ENCODE measurements at regions not wholly inside any gene's neighbourhood (a gene's known extent, or its start where the extent isn't known, plus 50 kb on each side); places are given as distances from the start of the nearest gene placed in this dataset.

DNA sequence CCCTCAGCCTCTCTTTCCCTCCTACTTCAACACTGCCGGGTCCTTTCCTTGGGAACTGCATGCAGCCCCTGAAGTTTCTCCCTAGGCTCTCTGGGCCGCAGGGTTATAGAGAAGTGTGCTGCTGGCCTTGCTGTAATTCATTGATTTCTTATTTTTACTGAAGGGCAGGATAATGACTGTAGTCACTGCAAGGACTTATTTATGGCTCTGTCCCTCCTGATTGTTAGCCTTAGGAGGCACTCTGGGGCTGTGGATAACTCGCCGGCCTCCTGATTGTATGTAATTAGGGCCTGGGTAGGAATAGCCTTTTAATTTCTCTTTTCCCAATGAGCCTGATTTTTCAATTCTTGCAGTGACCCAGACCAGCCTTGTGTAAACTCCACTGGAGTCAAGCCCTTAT, 138.3 kb upstream of the CDH13 start:
- H3K56ac ChIP-seq (replicated peaks; ENCODE audit: insufficient read length, low read depth, low read length), result no peak overlapping the region
- H3K79me2 ChIP-seq (ENCODE audit: control insufficient read depth in 1 of 2, insufficient read depth in 2 of 2, low read length in 2 of 2), result no peaks in the 10 kb centered on the region
- H3K27ac ChIP-seq (ENCODE audit: low read depth, low read length), result no peak overlapping the region
- H3K4ac ChIP-seq (replicated peaks; ENCODE audit: insufficient read length, low read depth, low read length), result no peak overlapping the region
- no peak overlapping the region for H2BK120ac ChIP-seq (replicated peaks; ENCODE audit: low read depth, low read length)
- no peak overlapping the region for H3K9ac ChIP-seq (replicated peaks in 1 of 4; ENCODE audit: extremely low read depth in 1 of 4, low read depth in 3 of 4, low read length in 3 of 4)
- no peaks in the 10 kb centered on the region for H3K79me1 ChIP-seq (ENCODE audit: low read depth, low read length)
- no peak overlapping the region for H2BK12ac ChIP-seq (ENCODE audit: low read depth, low read length)
- no peaks in the 10 kb centered on the region for H3K9me3 ChIP-seq (ENCODE audit: insufficient read depth in 2 of 2, low read depth in 1 of 2, low read length in 1 of 2)
- FAIRE-seq (no peak), DNase-seq (ENCODE audit: low read depth in 1 of 2, low spot score in 2 of 2) (no peak)
- POLR2A ChIA-PET (ENCODE audit: partially characterized antibody), result no interaction called here
- H2AK5ac ChIP-seq (ENCODE audit: low read depth, low read length), result no peak overlapping the region
- no peak overlapping the region for H3K23ac ChIP-seq (ENCODE audit: insufficient read length)
- no peak overlapping the region for H4K5ac ChIP-seq (ENCODE audit: insufficient read length, low read depth, low read length)
- H3K4me2 ChIP-seq (ENCODE audit: insufficient read depth in 1 of 2, low read depth in 2 of 2, low read length in 2 of 2), result no peak overlapping the region
- no peak overlapping the region for H2BK20ac ChIP-seq (ENCODE audit: low read length)
- no peaks in the 10 kb centered on the region for H3K4me1 ChIP-seq (replicated peaks in 1 of 4; ENCODE audit: control insufficient read depth in 3 of 4, insufficient read depth in 4 of 4, low read length in 3 of 4)
- H3K14ac ChIP-seq (ENCODE audit: insufficient read length), result no peak overlapping the region
- no peak overlapping the region for H2BK15ac ChIP-seq (ENCODE audit: low read length)
- no peaks in the 10 kb centered on the region for H3K27me3 ChIP-seq (replicated peaks in 1 of 4; ENCODE audit: control insufficient read depth in 3 of 4, extremely low read depth in 1 of 4, insufficient read depth in 3 of 4, low read length in 3 of 4)
- H4K8ac ChIP-seq (ENCODE audit: extremely low read depth, insufficient read depth, low read length), result no peak overlapping the region
- 89% methylated on average over 4 of the region's 4 CpGs; no CpG with 5 or more reads in 1 of the 2 experiments for WGBS, 2 experiments (ENCODE audit: extremely low coverage in 1 of 2, insufficient coverage in 1 of 2, insufficient read length in 1 of 2, insufficient replicate concordance in 2 of 2, low coverage in 1 of 2, low lambda C conversion rate in 2 of 2, missing lambda C conversion rate in 1 of 2)
- no peak overlapping the region for H3K18ac ChIP-seq (ENCODE audit: extremely low read depth, low read length)
- H4K91ac ChIP-seq (replicated peaks; ENCODE audit: insufficient read length, low read length), result no peak overlapping the region
- no peak overlapping the region for H2AFZ ChIP-seq (ENCODE audit: low read length)
- H3K23me2 ChIP-seq (ENCODE audit: low read depth, low read length), result no peaks in the 10 kb centered on the region; the same call in 1 of the 2 replicates
- no peaks in the 10 kb centered on the region for H4K20me1 ChIP-seq (replicated peaks in 1 of 2; ENCODE audit: control insufficient read depth in 1 of 2, insufficient read depth in 2 of 2, low read length in 2 of 2)
- H2BK5ac ChIP-seq (ENCODE audit: low read depth, low read length), result no peak overlapping the region
- CTCF ChIA-PET (ENCODE audit: partially characterized antibody), result interaction anchor here (1.3 to 4.0 kb wide), 3 partner anchors 32 to 146 kb away, joined by 3 to 13 read pairs (median 4); no protein-coding TSS in a partner anchor
- TF ChIP-seq KDM5A (IDR thresholded peaks at IDR 0.05; ENCODE audit: low read length), result no peak
- no peak for TF ChIP-seq TEAD4 (IDR thresholded peaks at IDR 0.05; ENCODE audit: low read depth, low read length)
- no peak for TF ChIP-seq BACH1 (IDR thresholded peaks at IDR 0.05; ENCODE audit: low read length)
- TF ChIP-seq, protein P1, sequence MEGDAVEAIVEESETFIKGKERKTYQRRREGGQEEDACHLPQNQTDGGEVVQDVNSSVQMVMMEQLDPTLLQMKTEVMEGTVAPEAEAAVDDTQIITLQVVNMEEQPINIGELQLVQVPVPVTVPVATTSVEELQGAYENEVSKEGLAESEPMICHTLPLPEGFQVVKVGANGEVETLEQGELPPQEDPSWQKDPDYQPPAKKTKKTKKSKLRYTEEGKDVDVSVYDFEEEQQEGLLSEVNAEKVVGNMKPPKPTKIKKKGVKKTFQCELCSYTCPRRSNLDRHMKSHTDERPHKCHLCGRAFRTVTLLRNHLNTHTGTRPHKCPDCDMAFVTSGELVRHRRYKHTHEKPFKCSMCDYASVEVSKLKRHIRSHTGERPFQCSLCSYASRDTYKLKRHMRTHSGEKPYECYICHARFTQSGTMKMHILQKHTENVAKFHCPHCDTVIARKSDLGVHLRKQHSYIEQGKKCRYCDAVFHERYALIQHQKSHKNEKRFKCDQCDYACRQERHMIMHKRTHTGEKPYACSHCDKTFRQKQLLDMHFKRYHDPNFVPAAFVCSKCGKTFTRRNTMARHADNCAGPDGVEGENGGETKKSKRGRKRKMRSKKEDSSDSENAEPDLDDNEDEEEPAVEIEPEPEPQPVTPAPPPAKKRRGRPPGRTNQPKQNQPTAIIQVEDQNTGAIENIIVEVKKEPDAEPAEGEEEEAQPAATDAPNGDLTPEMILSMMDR (IDR thresholded peaks at IDR 0.05; ENCODE audit: control extremely low read depth in 1 of 3, insufficient read depth in 1 of 3, low read depth in 1 of 3, low read length in 3 of 3), result no peak
- TF ChIP-seq, protein P2, sequence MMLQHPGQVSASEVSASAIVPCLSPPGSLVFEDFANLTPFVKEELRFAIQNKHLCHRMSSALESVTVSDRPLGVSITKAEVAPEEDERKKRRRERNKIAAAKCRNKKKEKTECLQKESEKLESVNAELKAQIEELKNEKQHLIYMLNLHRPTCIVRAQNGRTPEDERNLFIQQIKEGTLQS (IDR thresholded peaks at IDR 0.05; ENCODE audit: insufficient read depth, low read depth, low read length), result no peak
- TF ChIP-seq MAFK (IDR thresholded peaks at IDR 0.05; ENCODE audit: low read depth, low read length), result no peak
- TF ChIP-seq SIN3A (conservative IDR thresholded peaks at IDR 0.05 in 1 of 2, IDR thresholded peaks at IDR 0.05 in 1 of 2; ENCODE audit: low read depth in 1 of 2, low read length in 2 of 2), result no peak
- no peak for TF ChIP-seq GABPA (IDR thresholded peaks at IDR 0.05; ENCODE audit: borderline replicate concordance, insufficient read depth, low read length)
- no peak for TF ChIP-seq RAD21 (IDR thresholded peaks at IDR 0.05 in 1 of 2, conservative IDR thresholded peaks at IDR 0.05 in 1 of 2; ENCODE audit: low read depth in 2 of 2, low read length in 2 of 2)
- no peak for TF ChIP-seq SAP30 (IDR thresholded peaks at IDR 0.05; ENCODE audit: insufficient read depth, insufficient replicate concordance, low read length)
- H3K36me3 ChIP-seq (ENCODE audit: control insufficient read depth in 2 of 4, insufficient read depth in 4 of 4, low read length in 3 of 4), result no peaks in the 10 kb centered on the region
- H3K4me3 ChIP-seq (ENCODE audit: extremely low read depth in 1 of 4, insufficient read depth in 2 of 4, low read depth in 3 of 4, low read length in 4 of 4), result no peak overlapping the region

All from H1 (cell line).